Neural crest cell (in vitro differentiated cells): ENCODE measurements at regions not wholly inside any gene's neighbourhood (a gene's known extent, or its start where the extent isn't known, plus 50 kb on each side); places are given as distances from the start of the nearest gene placed in this dataset.

Source experiments
- DNase-seq: peaks from one replicate; pipeline ENCODE4 v3.0.0; 2021; ENCODE audit warnings: low read depth, mixed read lengths, low spot score
- H3K27ac Mint-ChIP-seq: one replicate; pipeline ENCODE4 v1.8.0; 2021; ENCODE audit warnings: mild to moderate bottlenecking, mixed read lengths; ENCODE audit not compliant: unreplicated experiment
- H3K27me3 Mint-ChIP-seq: 2 replicates; pipeline ENCODE4 v1.8.0; 2021; ENCODE audit warnings: low read depth, mild to moderate bottlenecking, mixed read lengths
- H3K36me3 Mint-ChIP-seq: 2 replicates; pipeline ENCODE4 v1.8.0; 2021; ENCODE audit warnings: low read depth, mild to moderate bottlenecking, mixed read lengths
- H3K4me1 Mint-ChIP-seq: 2 replicates; pipeline ENCODE4 v1.8.0; 2021; ENCODE audit warnings: mixed read lengths
- H3K4me3 Mint-ChIP-seq: one replicate; pipeline ENCODE4 v1.8.0; 2021; ENCODE audit warnings: mild to moderate bottlenecking, mixed read lengths
- H3K9me3 Mint-ChIP-seq: 2 replicates; pipeline ENCODE4 v1.8.0; 2021; ENCODE audit warnings: mixed read lengths
- TF ChIP-seq, protein P1 (sequence below): fragments of 200-600 bp; sonication (generic); conservative IDR thresholded peaks from 2 replicates; pipeline ENCODE4 v1.5.0; 2021; ENCODE audit warnings: antibody characterized with exemption, mild to moderate bottlenecking

DNA sequence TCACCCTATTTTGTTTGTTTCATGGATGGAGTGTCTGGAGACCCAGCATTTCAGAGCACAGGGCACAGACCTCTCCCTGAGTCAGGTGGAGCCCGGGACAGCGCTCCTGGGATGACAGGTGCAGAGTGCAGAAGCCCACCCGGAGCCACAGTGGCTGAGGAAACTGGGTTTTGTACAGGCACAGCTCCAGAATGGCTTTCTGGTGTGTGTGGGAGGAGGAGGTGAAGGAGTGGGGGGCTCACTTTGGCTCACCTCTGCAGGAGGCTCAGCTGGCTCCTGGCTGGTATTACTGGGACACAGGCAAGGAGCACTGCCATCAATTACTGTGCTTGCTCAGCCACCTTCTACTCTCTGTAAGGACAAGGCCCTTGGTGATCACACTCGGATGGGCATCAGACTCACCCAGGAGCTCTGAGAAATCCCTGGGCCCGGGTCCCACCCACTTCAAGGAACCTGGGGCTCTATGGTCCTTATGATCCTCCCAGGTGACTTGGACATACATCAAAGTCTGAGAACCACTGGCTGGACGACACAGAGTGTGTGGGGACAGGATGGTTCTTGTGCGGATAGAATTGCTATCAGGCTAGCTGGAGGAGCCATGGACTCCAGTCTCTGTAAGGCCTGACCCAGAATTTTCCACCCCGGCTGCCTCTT, 221.1 kb upstream of the ZNF32 start:
- no peak for DNase-seq
- Mint-ChIP-seq H3K4me1 (no peaks in the 10 kb centered on the region), H3K9me3 (no peaks in the 10 kb centered on the region), H3K27me3 (no peaks in the 10 kb centered on the region), H3K36me3 (no peaks in the 10 kb centered on the region), H3K4me3 (no peak overlapping the region), H3K27ac (no peak overlapping the region)
- TF ChIP-seq, protein P1, sequence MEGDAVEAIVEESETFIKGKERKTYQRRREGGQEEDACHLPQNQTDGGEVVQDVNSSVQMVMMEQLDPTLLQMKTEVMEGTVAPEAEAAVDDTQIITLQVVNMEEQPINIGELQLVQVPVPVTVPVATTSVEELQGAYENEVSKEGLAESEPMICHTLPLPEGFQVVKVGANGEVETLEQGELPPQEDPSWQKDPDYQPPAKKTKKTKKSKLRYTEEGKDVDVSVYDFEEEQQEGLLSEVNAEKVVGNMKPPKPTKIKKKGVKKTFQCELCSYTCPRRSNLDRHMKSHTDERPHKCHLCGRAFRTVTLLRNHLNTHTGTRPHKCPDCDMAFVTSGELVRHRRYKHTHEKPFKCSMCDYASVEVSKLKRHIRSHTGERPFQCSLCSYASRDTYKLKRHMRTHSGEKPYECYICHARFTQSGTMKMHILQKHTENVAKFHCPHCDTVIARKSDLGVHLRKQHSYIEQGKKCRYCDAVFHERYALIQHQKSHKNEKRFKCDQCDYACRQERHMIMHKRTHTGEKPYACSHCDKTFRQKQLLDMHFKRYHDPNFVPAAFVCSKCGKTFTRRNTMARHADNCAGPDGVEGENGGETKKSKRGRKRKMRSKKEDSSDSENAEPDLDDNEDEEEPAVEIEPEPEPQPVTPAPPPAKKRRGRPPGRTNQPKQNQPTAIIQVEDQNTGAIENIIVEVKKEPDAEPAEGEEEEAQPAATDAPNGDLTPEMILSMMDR: no peak

GRCh38 chr10:43868952-43869351, 220.3 kb upstream of the ZNF32 start:
- Mint-ChIP-seq H3K36me3 (no peaks in the 10 kb centered on the region), H3K27me3 (no peaks in the 10 kb centered on the region), H3K9me3 (no peaks in the 10 kb centered on the region), H3K4me1 (no peaks in the 10 kb centered on the region), H3K4me3 (no peak overlapping the region), H3K27ac (no peak overlapping the region)
- TF ChIP-seq, protein P1: no peak
- DNase-seq: no peak

- H3K27me3 Mint-ChIP-seq: no peaks in the 10 kb centered on the region
- TF ChIP-seq, protein P1: no peak
- H3K4me1 Mint-ChIP-seq: no peaks in the 10 kb centered on the region
- no peak overlapping the region for H3K4me3 Mint-ChIP-seq
- H3K27ac Mint-ChIP-seq: peak overlapping the region; percentile 8
- no peak for DNase-seq
- no peaks in the 10 kb centered on the region for H3K9me3 Mint-ChIP-seq
- no peaks in the 10 kb centered on the region for H3K36me3 Mint-ChIP-seq
Measured at GRCh38 chr10:43867667-43868565, 219.2 kb upstream of the ZNF32 start.

DNA sequence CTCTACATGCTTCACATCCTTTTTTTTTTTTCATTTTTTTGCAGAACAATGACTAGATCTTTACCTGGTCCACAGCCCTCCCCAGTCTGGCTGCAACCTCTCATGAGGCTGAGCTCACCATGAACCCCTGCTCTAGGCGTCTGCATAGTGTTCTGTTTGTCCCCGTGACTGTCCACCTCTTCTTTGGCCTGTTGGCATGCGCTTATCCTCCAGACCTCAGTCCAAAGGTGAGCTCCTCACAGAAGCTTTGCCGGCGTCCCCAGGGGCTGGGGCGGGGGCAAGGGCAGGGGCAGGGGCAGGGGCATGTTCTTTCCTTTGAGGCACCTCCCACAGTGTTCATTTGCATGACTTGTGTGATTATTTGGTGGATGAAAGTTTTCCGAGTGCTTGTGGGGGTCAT, 218.4 kb upstream of the ZNF32 start:
- Mint-ChIP-seq H3K4me3 (no peak overlapping the region), H3K36me3 (no peaks in the 10 kb centered on the region), H3K27ac (no peak overlapping the region), H3K9me3 (no peaks in the 10 kb centered on the region), H3K27me3 (no peaks in the 10 kb centered on the region), H3K4me1 (no peaks in the 10 kb centered on the region)
- TF ChIP-seq, protein P1: no peak
- DNase-seq: no peak

- H3K27ac Mint-ChIP-seq: no peak overlapping the region
- H3K9me3 Mint-ChIP-seq: no peaks in the 10 kb centered on the region
- DNase-seq: no peak
Measured at GRCh38 chr10:43866712-43867111, 218.0 kb upstream of the ZNF32 start.

More at GRCh38 chr10:43866712-43867111, 218.0 kb upstream of the ZNF32 start:
- Mint-ChIP-seq H3K4me1 (no peaks in the 10 kb centered on the region), H3K4me3 (no peak overlapping the region), H3K36me3 (no peaks in the 10 kb centered on the region), H3K27me3 (no peaks in the 10 kb centered on the region)
- TF ChIP-seq, protein P1: no peak
